ENCODE measurements at regions not wholly inside any gene's neighbourhood (a gene's known extent, or its start where the extent isn't known, plus 50 kb on each side); places are given as distances from the start of the nearest gene placed in this dataset.

GRCh38 chr1:82494117-82494516 is 693.4 kb downstream of the ADGRL2 start:
- TF ChIP-seq POLR2A (IDR thresholded peaks at IDR 0.05; ENCODE audit: low read depth, low read length), result no peak
- no peak for TF ChIP-seq POLR2AphosphoS5 (IDR thresholded peaks at IDR 0.05; ENCODE audit: low read depth, low read length)
- TF ChIP-seq TAF1 (IDR thresholded peaks at IDR 0.05; ENCODE audit: borderline replicate concordance, low read depth, low read length), result no peak
